Occipital lobe (tissue), 1 donor: ENCODE measurements at regions not wholly inside any gene's neighbourhood (a gene's known extent, or its start where the extent isn't known, plus 50 kb on each side); places are given as distances from the start of the nearest gene placed in this dataset.
"Not testable (repeated sequence)": the region's sequence is repeated elsewhere in the genome, so short reads cannot be mapped to it uniquely, and the experiment has no call there.

Experiments
- DNase-seq: peaks from one replicate; lab custom pipeline; 2025; lab: John Stamatoyannopoulos, UW

- no peak for DNase-seq
Measured at GRCh38 chr9:29325894-29326293, 1752.6 kb upstream of the C9orf72 start.

GRCh38 chr9:29332789-29333188 lies 1759.5 kb upstream of the C9orf72 start:
- no peak for DNase-seq

GRCh38 chr9:29336281-29336680 lies 1763.0 kb upstream of the C9orf72 start:
- DNase-seq: no peak

- DNase-seq: no peak
Measured at GRCh38 chr9:29339387-29339786, 1766.1 kb upstream of the C9orf72 start.

GRCh38 chr9:29348999-29349398 lies 1775.7 kb upstream of the C9orf72 start:
- no peak for DNase-seq

GRCh38 chr9:29389421-29389820 lies 1816.1 kb upstream of the C9orf72 start:
- no peak for DNase-seq

- DNase-seq: no peak
Measured at GRCh38 chr9:29390859-29391258, 1817.6 kb upstream of the C9orf72 start.

- no peak for DNase-seq
Measured at GRCh38 chr9:29393064-29393463, 1819.8 kb upstream of the C9orf72 start.

- no peak for DNase-seq
Measured at GRCh38 chr9:29394855-29395254, 1821.6 kb upstream of the C9orf72 start.

GRCh38 chr9:29397148-29397547 lies 1823.9 kb upstream of the C9orf72 start:
- no peak for DNase-seq

GRCh38 chr9:29416204-29416603 lies 1842.9 kb upstream of the C9orf72 start:
- no peak for DNase-seq

GRCh38 chr9:29422438-29422837 lies 1849.2 kb upstream of the C9orf72 start:
- DNase-seq: no peak

GRCh38 chr9:29432191-29432590 lies 1858.9 kb upstream of the C9orf72 start:
- DNase-seq: no peak

- not testable (repeated sequence) for DNase-seq
Measured at GRCh38 chr9:29432656-29433055, 1859.4 kb upstream of the C9orf72 start.

GRCh38 chr9:29435368-29435767 lies 1862.1 kb upstream of the C9orf72 start:
- no peak for DNase-seq

- DNase-seq: no peak
Measured at GRCh38 chr9:29437526-29437925, 1864.2 kb upstream of the C9orf72 start.

- no peak for DNase-seq
Measured at GRCh38 chr9:29439961-29440360, 1866.7 kb upstream of the C9orf72 start.

GRCh38 chr9:29440449-29440848 lies 1867.2 kb upstream of the C9orf72 start:
- DNase-seq: no peak

GRCh38 chr9:29445751-29446150 lies 1872.5 kb upstream of the C9orf72 start:
- DNase-seq: no peak

GRCh38 chr9:29449306-29449705 lies 1876.0 kb upstream of the C9orf72 start:
- DNase-seq: no peak

- not testable (repeated sequence) for DNase-seq
Measured at GRCh38 chr9:29450343-29450875, 1877.1 kb upstream of the C9orf72 start.

- DNase-seq: no peak
Measured at GRCh38 chr9:29456940-29457339, 1883.7 kb upstream of the C9orf72 start.

- DNase-seq: no peak
Measured at GRCh38 chr9:29475471-29475870, 1902.2 kb upstream of the C9orf72 start.

GRCh38 chr9:29511680-29512079 lies 1938.4 kb upstream of the C9orf72 start:
- DNase-seq: no peak
